ENCODE measurements at regions not wholly inside any gene's neighbourhood (a gene's known extent, or its start where the extent isn't known, plus 50 kb on each side); places are given as distances from the start of the nearest gene placed in this dataset.

GRCh38 chr2:6787376-6787775 lies 78.3 kb downstream of the CMPK2 start:
- Histone ChIP-seq H2AFZ (no peak overlapping the region), H3K36me3 (ENCODE audit: low read depth) (no peaks in the 10 kb centered on the region), H3F3A (ENCODE audit: insufficient read depth, low read depth) (no peaks in the 10 kb centered on the region), H3K4me3 (no peak overlapping the region), H3K27me3 (ENCODE audit: insufficient read depth, low read depth) (peaks cover 26% of the 10 kb centered on the region), H3K4me2 (no peak overlapping the region), H3K79me2 (ENCODE audit: low read depth) (no peaks in the 10 kb centered on the region), H3K4me1 (replicated peaks; ENCODE audit: insufficient read depth) (no peaks in the 10 kb centered on the region), H3K27ac (no peak overlapping the region), H3K9me3 (ENCODE audit: insufficient read depth, low read depth) (no peaks in the 10 kb centered on the region; the same call in 1 of the 2 replicates), H3K9me2 (ENCODE audit: insufficient read depth) (no peaks in the 10 kb centered on the region; the same call in 1 of the 2 replicates), H4K20me1 (ENCODE audit: insufficient read depth) (no peaks in the 10 kb centered on the region)
- TF ChIP-seq CTCF (conservative IDR thresholded peaks at IDR 0.05) (no peak), EZH2 (IDR thresholded peaks at IDR 0.05; ENCODE audit: low read depth) (no peak)
- POLR2A ChIA-PET (ENCODE audit: unreplicated experiment): interaction anchor here (0.6 kb wide), 1 partner anchor 145 kb away, joined by 3 read pairs; no protein-coding TSS in a partner anchor
- BruUV-seq (replicated peaks): no TSS peak
- no peak for DNase-seq
- intact Hi-C loops (cut with micrococcal nuclease; ENCODE audit: unreplicated experiment): no loop called here
- CTCF ChIA-PET: no interaction called here

- intact Hi-C loops (cut with micrococcal nuclease; ENCODE audit: unreplicated experiment): no loop called here
- no peak for TF ChIP-seq EZH2 (IDR thresholded peaks at IDR 0.05; ENCODE audit: low read depth)
- no peak for TF ChIP-seq CTCF (conservative IDR thresholded peaks at IDR 0.05)
- H4K20me1 ChIP-seq (ENCODE audit: insufficient read depth): no peaks in the 10 kb centered on the region
- no peaks in the 10 kb centered on the region for H3K79me2 ChIP-seq (ENCODE audit: low read depth)
- no TSS peak for BruUV-seq (replicated peaks)
- H3K4me2 ChIP-seq: no peak overlapping the region
- no peaks in the 10 kb centered on the region for H3K9me2 ChIP-seq (ENCODE audit: insufficient read depth)
- no peaks in the 10 kb centered on the region for H3F3A ChIP-seq (ENCODE audit: insufficient read depth, low read depth)
- peaks cover 17% of the 10 kb centered on the region; the same call in 1 of the 2 replicates for H3K27me3 ChIP-seq (ENCODE audit: insufficient read depth, low read depth)
- no peak overlapping the region for H3K4me3 ChIP-seq
- ChIA-PET POLR2A (ENCODE audit: unreplicated experiment) (no interaction called here), CTCF (no interaction called here)
- no peaks in the 10 kb centered on the region for H3K36me3 ChIP-seq (ENCODE audit: low read depth)
- no peak overlapping the region for H2AFZ ChIP-seq
- no peak overlapping the region for H3K27ac ChIP-seq
- no peaks in the 10 kb centered on the region for H3K4me1 ChIP-seq (replicated peaks; ENCODE audit: insufficient read depth)
- DNase-seq: no peak
- H3K9me3 ChIP-seq (ENCODE audit: insufficient read depth, low read depth): no peaks in the 10 kb centered on the region; the same call in 1 of the 2 replicates
Measured at GRCh38 chr2:6788614-6789013, 77.1 kb downstream of the CMPK2 start.

- CTCF ChIA-PET: no interaction called here
- no peaks in the 10 kb centered on the region for H3F3A ChIP-seq (ENCODE audit: insufficient read depth, low read depth)
- TF ChIP-seq CTCF (conservative IDR thresholded peaks at IDR 0.05) (no peak), EZH2 (IDR thresholded peaks at IDR 0.05; ENCODE audit: low read depth) (no peak)
- POLR2A ChIA-PET (ENCODE audit: unreplicated experiment): no interaction called here
- H2AFZ ChIP-seq: no peak overlapping the region
- no TSS peak for BruUV-seq (replicated peaks)
- no peaks in the 10 kb centered on the region for H3K9me2 ChIP-seq (ENCODE audit: insufficient read depth)
- H3K27me3 ChIP-seq (ENCODE audit: insufficient read depth, low read depth): peaks cover 21% of the 10 kb centered on the region
- no peaks in the 10 kb centered on the region for H3K36me3 ChIP-seq (ENCODE audit: low read depth)
- intact Hi-C loops (cut with micrococcal nuclease; ENCODE audit: unreplicated experiment): no loop called here
- no peaks in the 10 kb centered on the region; the same call in 1 of the 2 replicates for H3K9me3 ChIP-seq (ENCODE audit: insufficient read depth, low read depth)
- no peaks in the 10 kb centered on the region for H4K20me1 ChIP-seq (ENCODE audit: insufficient read depth)
- H3K79me2 ChIP-seq (ENCODE audit: low read depth): no peaks in the 10 kb centered on the region
- DNase-seq: no peak
- no peak overlapping the region for H3K27ac ChIP-seq
- H3K4me1 ChIP-seq (replicated peaks; ENCODE audit: insufficient read depth): no peaks in the 10 kb centered on the region
- H3K4me3 ChIP-seq: no peak overlapping the region
- H3K4me2 ChIP-seq: no peak overlapping the region
Measured at GRCh38 chr2:6789559-6790138, 76.1 kb downstream of the CMPK2 start.

Measured in PC-9 (cell line).